Ascending aorta (tissue), 2 donors: ENCODE measurements at regions not wholly inside any gene's neighbourhood (a gene's known extent, or its start where the extent isn't known, plus 50 kb on each side); places are given as distances from the start of the nearest gene placed in this dataset.

Source experiments
- DNase-seq, 2 donors: peaks; one replicate each; pipeline ENCODE4 v3.0.0-alpha.2; 2019; ENCODE audit warnings: low spot score in 2 of 2
- H3K27ac ChIP-seq, 2 donors: fragments of 200-600 bp; sonication (generic); one replicate each; pipeline ENCODE4 v1.5.1; 2016 to 2017; ENCODE audit warnings: mild to moderate bottlenecking in 1 of 2
- H3K27me3 ChIP-seq: fragments of 200-600 bp; sonication (generic); one replicate; pipeline ENCODE4 v1.5.1; 2017
- H3K36me3 ChIP-seq, 2 donors: fragments of 200-600 bp; sonication (generic); one replicate each; pipeline ENCODE4 v1.5.1; 2016
- H3K4me1 ChIP-seq, 2 donors: fragments of 200-600 bp; sonication (generic); one replicate each; pipeline ENCODE4 v1.5.1; 2016 to 2017; ENCODE audit warnings: mild to moderate bottlenecking in 1 of 2
- H3K4me3 ChIP-seq, 2 donors: fragments of 200-600 bp; sonication (generic); one replicate each; pipeline ENCODE4 v1.5.1; 2016 to 2017; ENCODE audit warnings: mild to moderate bottlenecking in 1 of 2
- H3K9me3 ChIP-seq, 2 donors: fragments of 200-600 bp; sonication (generic); one replicate each; pipeline ENCODE4 v1.5.1; 2016
- CTCF ChIP-seq, 3 experiments: fragments of 200-600 bp in 2 of 3; fragments of 450-650 bp in 1 of 3; sonication (generic) in 2 of 3; IDR thresholded peaks; one replicate each; pipeline ENCODE4 v1.5.1; 2016 to 2019; ENCODE audit warnings: antibody characterized with exemption in 3 of 3, mild to moderate bottlenecking in 1 of 3, moderate library complexity in 1 of 3
- intact Hi-C: fragments of 100-400 bp; cut with DNase I; formaldehyde crosslinking; loops from one replicate; pipeline ENCODE4 v1.15.1; 2023

GRCh38 chr4:32207456-32207855, 1487.3 kb downstream of the PCDH7 start:
- Histone ChIP-seq H3K4me1 (no peaks in the 10 kb centered on the region), H3K4me3 (no peak overlapping the region), H3K27me3 (no peaks in the 10 kb centered on the region), H3K36me3 (no peaks in the 10 kb centered on the region), H3K9me3 (no peaks in the 10 kb centered on the region), H3K27ac (no peak overlapping the region)
- TF ChIP-seq CTCF (IDR thresholded peaks at IDR 0.05), result no peak
- no peak for DNase-seq
- intact Hi-C loops, result no loop called here

- no peak overlapping the region for H3K4me3 ChIP-seq
- no peaks in the 10 kb centered on the region for H3K36me3 ChIP-seq
- no peaks in the 10 kb centered on the region for H3K9me3 ChIP-seq
- no peak for TF ChIP-seq CTCF (IDR thresholded peaks at IDR 0.05)
- no peak overlapping the region for H3K27ac ChIP-seq
- intact Hi-C loops, result no loop called here
- H3K4me1 ChIP-seq, result no peaks in the 10 kb centered on the region
- no peak for DNase-seq
- H3K27me3 ChIP-seq, result no peaks in the 10 kb centered on the region
These were observed 1495.1 kb downstream of the PCDH7 start for GRCh38 chr4:32215277-32215676.

- Histone ChIP-seq H3K4me3 (no peak overlapping the region), H3K4me1 (no peaks in the 10 kb centered on the region), H3K9me3 (no peaks in the 10 kb centered on the region), H3K27ac (no peak overlapping the region), H3K36me3 (no peaks in the 10 kb centered on the region), H3K27me3 (no peaks in the 10 kb centered on the region)
- DNase-seq, result no peak
- TF ChIP-seq CTCF (IDR thresholded peaks at IDR 0.05), result no peak
- intact Hi-C loops, result no loop called here
These were observed 1496.3 kb downstream of the PCDH7 start for GRCh38 chr4:32216502-32216901.

- H3K4me1 ChIP-seq, result no peaks in the 10 kb centered on the region
- no peak for TF ChIP-seq CTCF (IDR thresholded peaks at IDR 0.05)
- intact Hi-C loops, result no loop called here
These were observed 1499.3 kb downstream of the PCDH7 start for GRCh38 chr4:32219306-32220075.

GRCh38 chr4:32226204-32226603, 1506.0 kb downstream of the PCDH7 start:
- no peaks in the 10 kb centered on the region for H3K9me3 ChIP-seq
- no peak overlapping the region for H3K4me3 ChIP-seq
- H3K27ac ChIP-seq, result no peak overlapping the region
- intact Hi-C loops, result no loop called here
- no peaks in the 10 kb centered on the region for H3K27me3 ChIP-seq
- H3K4me1 ChIP-seq, result no peaks in the 10 kb centered on the region
- DNase-seq, result no peak
- H3K36me3 ChIP-seq, result no peaks in the 10 kb centered on the region
- no peak for TF ChIP-seq CTCF (IDR thresholded peaks at IDR 0.05)

More at GRCh38 chr4:32219306-32220075, 1499.3 kb downstream of the PCDH7 start:
- no peak overlapping the region for H3K4me3 ChIP-seq
- no peaks in the 10 kb centered on the region for H3K36me3 ChIP-seq
- no peak for DNase-seq
- H3K27ac ChIP-seq, result no peak overlapping the region
- no peaks in the 10 kb centered on the region for H3K9me3 ChIP-seq
- H3K27me3 ChIP-seq, result no peaks in the 10 kb centered on the region
